SK-N-SH (cell line): ENCODE measurements at regions not wholly inside any gene's neighbourhood (a gene's known extent, or its start where the extent isn't known, plus 50 kb on each side); places are given as distances from the start of the nearest gene placed in this dataset.

Source experiments
- CTCF ChIA-PET: fragments of 300-600, 350-600 bp; formaldehyde crosslinking; extraction: SDS; loops from one replicate; lab custom pipeline; 2021; lab: Yijun Ruan, JAX
- POLR2A ChIA-PET: fragments of 350-600 bp; sonication (Branson Sonifier 250); formaldehyde crosslinking; extraction: SDS; loops from one replicate; lab custom pipeline; 2020; ENCODE audit warnings: antibody characterized with exemption, inconsistent platforms; lab: Yijun Ruan, JAX
- DNase-seq: peaks from one replicate; pipeline ENCODE4 v3.0.0; 2012
- H2AFZ ChIP-seq: fragments of 200-600 bp; sonication (generic); 2 replicates; pipeline ENCODE4 v1.8.1; 2016; ENCODE audit warnings: antibody characterized with exemption, mild to moderate bottlenecking, low read depth
- H3F3A ChIP-seq: fragments of 200-600 bp; sonication (generic); replicated peaks from 2 replicates; pipeline ENCODE3; 2016; ENCODE audit warnings: antibody characterized with exemption, mild to moderate bottlenecking; ENCODE audit not compliant: insufficient read depth
- H3K27ac ChIP-seq, 2 experiments: fragments of 200-500 bp in 1 of 2; fragments of 200-600 bp in 1 of 2; sonication (Bioruptor generic) in 1 of 2; sonication (generic), shearing (Covaris generic) in 1 of 2; 2 replicates each; pipeline versions ENCODE4 v1.5.1 to v1.6.1; 2014 to 2016; ENCODE audit warnings: low read depth in 2 of 2, inconsistent platforms in 1 of 2, low read length in 1 of 2, mild to moderate bottlenecking in 1 of 2, mixed read lengths in 1 of 2
- H3K27me3 ChIP-seq: fragments of 200-600 bp; sonication (generic), shearing (Covaris generic); 2 replicates; pipeline ENCODE4 v1.6.1; 2016; ENCODE audit warnings: mixed run types; ENCODE audit not compliant: insufficient read depth
- H3K36me3 ChIP-seq, 2 experiments: fragments of 200-500 bp in 1 of 2; fragments of 200-600 bp in 1 of 2; sonication (Bioruptor generic) in 1 of 2; sonication (generic) in 1 of 2; replicated peaks in 1 of 2; 2 replicates each; pipeline versions ENCODE3 to v1.5.1; 2014 to 2016; ENCODE audit warnings: low read length in 1 of 2, mild to moderate bottlenecking in 1 of 2; ENCODE audit not compliant: insufficient read depth in 2 of 2, control insufficient read depth in 1 of 2
- H3K4me1 ChIP-seq, 2 experiments: fragments of 200-500 bp in 1 of 2; fragments of 200-600 bp in 1 of 2; sonication (Bioruptor generic) in 1 of 2; sonication (generic), shearing (Covaris generic) in 1 of 2; 2 replicates each; pipeline versions ENCODE4 v1.5.1 to v1.6.1; 2014 to 2016; ENCODE audit warnings: low read depth in 1 of 2, low read length in 1 of 2, mixed run types in 1 of 2; ENCODE audit not compliant: insufficient read depth in 2 of 2, control insufficient read depth in 1 of 2
- H3K4me2 ChIP-seq: fragments of 200-600 bp; sonication (generic), shearing (Covaris generic); 2 replicates; pipeline ENCODE4 v1.6.1; 2017; ENCODE audit warnings: mixed run types
- H3K4me3 ChIP-seq, 2 experiments: fragments of 200-500 bp in 1 of 2; fragments of 200-600 bp in 1 of 2; sonication (Bioruptor generic) in 1 of 2; sonication (generic), shearing (Covaris generic) in 1 of 2; 2 replicates each; pipeline versions ENCODE4 v1.5.1 to v1.8.1; 2014 to 2016; ENCODE audit warnings: low read depth in 2 of 2, inconsistent platforms in 1 of 2, low read length in 1 of 2, mild to moderate bottlenecking in 1 of 2, mixed read lengths in 1 of 2, moderate library complexity in 1 of 2
- H3K79me2 ChIP-seq: fragments of 200-600 bp; sonication (generic); 2 replicates; pipeline ENCODE4 v1.8.1; 2017; ENCODE audit warnings: mild to moderate bottlenecking; ENCODE audit not compliant: insufficient read depth
- H3K9ac ChIP-seq: fragments of 200-600 bp; sonication (generic); 2 replicates; pipeline ENCODE4 v1.6.1; 2017; ENCODE audit warnings: mixed run types
- H3K9me2 ChIP-seq: fragments of 200-600 bp; sonication (generic); 2 replicates; pipeline ENCODE4 v1.6.1; 2017; ENCODE audit warnings: mixed run types
- H3K9me3 ChIP-seq: fragments of 200-600 bp; sonication (generic); 2 replicates; pipeline ENCODE4 v1.6.1; 2017; ENCODE audit warnings: mixed run types, mild to moderate bottlenecking, moderate library complexity
- H4K20me1 ChIP-seq: fragments of 200-600 bp; sonication (generic); 2 replicates; pipeline ENCODE4 v1.6.1; 2017; ENCODE audit warnings: mild to moderate bottlenecking, mixed run types; ENCODE audit not compliant: insufficient read depth
- GATA2 ChIP-seq: sonication (generic); formaldehyde crosslinking; IDR thresholded peaks from 2 replicates; pipeline ENCODE4 v1.5.0; 2020; ENCODE audit warnings: mild to moderate bottlenecking, missing genetic modification reagents
- NFIC ChIP-seq: IDR thresholded peaks from 2 replicates; pipeline ENCODE4 v1.4.0; 2012; ENCODE audit warnings: borderline replicate concordance
- PBX3 ChIP-seq: IDR thresholded peaks from 2 replicates; pipeline ENCODE4; 2012
- POLR2AphosphoS5 ChIP-seq: IDR thresholded peaks from 2 replicates; pipeline ENCODE4 v1.6.1; 2012; ENCODE audit warnings: low read depth, low read length
- RCOR1 ChIP-seq: fragments of 150-350 bp; IDR thresholded peaks from 2 replicates; pipeline ENCODE4 v1.6.1; 2017; ENCODE audit warnings: antibody characterized with exemption, low read length
- REST ChIP-seq: IDR thresholded peaks from 2 replicates; pipeline ENCODE4 v1.6.1; 2012; ENCODE audit warnings: mild to moderate bottlenecking, low read depth, low read length, moderate library complexity
- RFX5 ChIP-seq: IDR thresholded peaks from 2 replicates; pipeline ENCODE4 v1.6.1; 2012; ENCODE audit warnings: mild to moderate bottlenecking, improper control_type of control experiment, low read length
- RXRA ChIP-seq: IDR thresholded peaks from 2 replicates; pipeline ENCODE4 v1.4.0; 2012; ENCODE audit warnings: low read depth, mild to moderate bottlenecking, borderline replicate concordance
- SIN3A ChIP-seq: IDR thresholded peaks from 2 replicates; pipeline ENCODE4 v1.6.1; 2012; ENCODE audit warnings: low read depth, mild to moderate bottlenecking, low read length, moderate library complexity, borderline replicate concordance
- TAF1 ChIP-seq: IDR thresholded peaks from 2 replicates; pipeline ENCODE4 v1.6.1; 2012; ENCODE audit warnings: low read depth, mild to moderate bottlenecking, low read length, moderate library complexity, borderline replicate concordance
- USF1 ChIP-seq: IDR thresholded peaks from 2 replicates; pipeline ENCODE4 v1.4.0; 2012; ENCODE audit warnings: low read depth, borderline replicate concordance
- USF2 ChIP-seq: fragments of 150-350 bp; IDR thresholded peaks from 2 replicates; pipeline ENCODE4 v1.6.1; 2017; ENCODE audit warnings: antibody characterized with exemption, low read length, low read depth, borderline replicate concordance
- TF ChIP-seq, protein P1 (sequence below): IDR thresholded peaks from 2 replicates; pipeline ENCODE4 v1.4.0; 2012; ENCODE audit warnings: low read depth

DNA sequence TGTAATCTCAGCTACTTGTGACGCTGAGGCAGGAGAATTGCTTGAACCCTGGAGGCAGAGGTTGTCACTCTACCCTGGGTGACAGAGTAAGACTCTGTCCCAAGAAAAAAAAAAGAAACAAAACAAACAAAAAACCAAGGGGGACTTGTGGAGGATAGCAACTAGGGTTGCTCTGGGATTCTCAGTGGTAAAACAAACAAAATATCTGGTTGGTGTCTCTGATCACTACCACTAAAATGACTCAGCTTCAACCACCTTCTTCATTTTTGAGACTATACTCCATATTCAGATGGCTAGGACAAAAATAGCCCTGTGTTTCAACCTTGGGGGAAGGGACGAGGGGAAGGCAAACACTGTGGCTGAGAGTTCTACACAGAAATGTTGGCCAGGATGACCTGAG lies 110.3 kb downstream of the ARRDC3 start (continued):
- TF ChIP-seq REST (no peak), NFIC (no peak), RXRA (no peak), USF2 (no peak)

GRCh38 chr5:91271999-91272398 lies 111.1 kb downstream of the ARRDC3 start:
- Histone ChIP-seq H3K9me2 (no peaks in the 10 kb centered on the region), H3K27ac (no peak overlapping the region), H3K4me2 (no peak overlapping the region), H3K4me3 (no peak overlapping the region), H3K36me3 (no peaks in the 10 kb centered on the region), H3K27me3 (no peaks in the 10 kb centered on the region), H3F3A (no peaks in the 10 kb centered on the region), H3K9me3 (no peaks in the 10 kb centered on the region), H3K9ac (no peak overlapping the region), H3K4me1 (no peaks in the 10 kb centered on the region; a peak in 1 of 4 replicates), H4K20me1 (no peaks in the 10 kb centered on the region), H3K79me2 (no peaks in the 10 kb centered on the region), H2AFZ (no peak overlapping the region)
- no peak for TF ChIP-seq POLR2AphosphoS5
- TF ChIP-seq SIN3A: no peak
- TF ChIP-seq RFX5: no peak
- TF ChIP-seq RCOR1: no peak
- no peak for TF ChIP-seq TAF1
- TF ChIP-seq NFIC: no peak
- no peak for TF ChIP-seq USF1
- no peak for TF ChIP-seq PBX3
- no peak for TF ChIP-seq GATA2
- TF ChIP-seq, protein P1, sequence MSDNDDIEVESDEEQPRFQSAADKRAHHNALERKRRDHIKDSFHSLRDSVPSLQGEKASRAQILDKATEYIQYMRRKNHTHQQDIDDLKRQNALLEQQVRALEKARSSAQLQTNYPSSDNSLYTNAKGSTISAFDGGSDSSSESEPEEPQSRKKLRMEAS: no peak
- TF ChIP-seq RXRA: no peak
- POLR2A ChIA-PET: no interaction called here
- CTCF ChIA-PET: interaction anchor here (1.1 to 1.8 kb wide), 2 partner anchors 46 to 340 kb away, joined by 3 to 5 read pairs; no protein-coding TSS in a partner anchor
- DNase-seq: no peak
